ENCODE measurements at regions not wholly inside any gene's neighbourhood (a gene's known extent, or its start where the extent isn't known, plus 50 kb on each side); places are given as distances from the start of the nearest gene placed in this dataset.

DNA sequence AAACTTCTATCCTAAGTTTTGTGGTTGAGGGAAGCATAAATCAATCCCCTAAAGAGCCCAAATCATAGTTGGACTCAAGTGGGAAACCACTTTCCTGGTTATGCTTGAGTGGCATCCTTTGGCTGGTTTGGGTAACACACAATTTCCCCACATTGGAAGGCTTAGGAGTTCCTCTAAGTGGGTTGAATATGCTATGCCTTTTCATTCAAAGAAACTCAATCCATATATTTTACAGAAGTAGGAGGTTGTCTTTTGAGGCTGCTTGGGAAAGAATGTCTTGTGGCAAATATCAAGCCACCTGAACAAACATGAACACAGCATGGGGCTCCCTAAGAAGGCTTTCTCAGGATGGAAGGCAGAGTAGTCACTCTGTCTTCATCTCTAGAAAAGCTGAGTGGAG lies 121.1 kb downstream of the SPATA31D1 start:
- no peak for TF ChIP-seq YY1 (IDR thresholded peaks at IDR 0.05; ENCODE audit: insufficient read depth, insufficient read length)
- no peak for TF ChIP-seq SUZ12 (IDR thresholded peaks at IDR 0.05; ENCODE audit: extremely low read depth, insufficient read depth, insufficient read length)
- TF ChIP-seq ZNF274 (IDR thresholded peaks at IDR 0.05; ENCODE audit: low read depth, low read length) = no peak
